ENCODE measurements at regions not wholly inside any gene's neighbourhood (a gene's known extent, or its start where the extent isn't known, plus 50 kb on each side); places are given as distances from the start of the nearest gene placed in this dataset.

DNA sequence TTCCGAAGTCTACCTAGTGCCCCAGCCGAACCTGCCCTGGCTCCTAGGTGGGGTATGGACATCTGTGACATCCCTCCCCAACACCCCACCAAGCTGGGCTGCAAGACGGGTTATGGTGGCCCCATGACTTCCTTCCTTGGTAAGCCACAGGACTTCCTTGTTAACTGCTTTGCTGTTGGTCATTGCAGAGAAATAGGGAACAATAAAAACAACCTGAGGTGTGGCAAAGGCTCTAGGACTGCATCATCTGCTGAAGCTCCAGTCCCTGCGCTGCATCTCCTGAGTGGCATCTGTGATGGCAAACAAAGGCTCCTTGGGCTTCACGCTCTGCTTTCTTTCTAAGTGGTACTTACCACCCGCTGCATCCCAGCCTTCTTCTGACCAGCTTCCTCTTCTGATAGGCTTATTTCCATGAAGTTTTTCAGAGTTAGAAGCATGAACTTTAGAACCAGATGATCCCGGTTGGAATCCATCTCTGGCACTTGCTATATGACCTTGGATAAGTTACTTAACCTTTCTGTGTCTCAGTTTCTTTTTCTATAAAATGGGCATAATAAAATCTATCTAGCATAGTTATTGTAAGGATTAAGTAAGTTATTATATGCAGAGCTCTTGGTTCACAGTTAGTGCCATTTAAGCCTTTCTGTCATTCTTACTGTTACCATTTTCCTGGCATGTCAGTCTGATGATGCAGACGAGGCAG, 216.8 kb downstream of the RPS24 start:
- DNase-seq = no peak

DNA sequence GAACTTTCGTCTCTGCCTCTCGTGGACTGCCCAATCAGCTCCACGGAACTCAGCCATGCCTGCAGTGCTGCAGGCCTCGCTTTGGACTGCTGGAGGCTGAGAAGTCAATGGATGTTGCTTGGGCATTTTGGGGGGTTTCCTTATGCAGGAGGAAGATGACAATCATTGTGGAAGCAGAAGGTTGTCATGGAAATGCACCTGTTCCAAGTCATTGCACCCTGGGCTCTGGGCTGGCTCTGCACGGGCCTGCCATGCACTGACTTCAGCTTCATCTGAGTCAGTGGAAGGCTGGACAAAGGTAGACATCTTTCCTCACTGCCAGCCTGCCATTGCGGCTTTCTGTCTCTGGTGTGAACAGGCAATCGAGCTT, 217.3 kb downstream of the RPS24 start:
- DNase-seq = no peak

DNA sequence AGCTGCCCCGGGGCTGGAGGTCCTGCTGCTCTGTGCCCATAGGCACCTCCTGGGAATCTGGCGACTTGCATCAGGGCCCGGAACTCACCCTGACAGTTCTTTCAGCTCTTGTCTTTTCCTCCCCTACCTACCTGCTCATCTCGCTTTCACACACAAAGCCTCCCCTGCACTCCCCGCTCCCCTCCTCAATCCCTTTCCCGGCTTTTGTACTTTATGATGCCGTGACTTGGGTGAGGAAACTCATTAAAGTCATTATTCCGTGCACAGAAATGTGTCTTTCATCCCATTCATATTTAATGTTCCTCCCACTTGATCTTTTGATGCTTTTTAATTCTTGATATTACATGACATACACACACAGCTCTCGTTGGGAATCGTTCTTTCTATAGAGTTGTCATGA, 218.6 kb downstream of the RPS24 start:
- DNase-seq = no peak

DNA sequence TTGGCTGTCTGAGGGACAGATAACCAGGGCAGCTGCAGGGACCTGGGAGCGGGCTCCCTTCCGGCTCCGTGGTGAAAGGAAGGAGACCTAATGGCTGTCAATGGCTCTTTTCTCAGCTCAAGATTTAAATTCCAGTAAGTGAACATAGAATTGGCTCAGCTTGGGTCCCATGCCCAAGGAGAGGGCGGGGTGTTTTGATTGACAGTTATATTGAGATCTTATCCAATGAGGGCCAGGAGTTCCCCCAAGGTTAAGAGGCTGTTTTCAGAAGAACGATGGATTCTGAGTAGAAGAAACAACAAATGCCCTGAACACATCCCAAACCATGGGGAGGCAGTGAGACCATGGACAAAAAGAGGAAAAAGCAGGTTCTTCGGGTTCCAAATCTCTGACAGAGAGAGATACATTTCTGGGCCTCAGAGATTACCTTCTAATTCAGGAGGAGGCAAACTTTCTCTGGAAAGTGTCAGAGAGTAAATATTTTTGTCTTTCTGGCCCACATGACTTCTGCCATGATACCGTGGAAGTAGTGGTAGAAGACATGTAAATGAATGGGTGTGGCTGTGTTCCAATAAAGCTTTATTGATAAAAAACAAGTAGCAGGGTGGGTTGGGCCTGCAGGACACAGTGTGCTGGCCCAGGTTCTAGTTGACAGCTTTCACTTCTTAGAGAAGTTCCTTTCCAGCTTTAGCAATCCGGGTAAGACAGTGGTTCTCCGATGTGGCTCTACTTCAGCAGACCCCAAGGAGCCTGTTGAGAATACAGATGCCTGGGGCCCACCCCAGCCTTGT, 219.6 kb downstream of the RPS24 start:
- no peak for DNase-seq

DNA sequence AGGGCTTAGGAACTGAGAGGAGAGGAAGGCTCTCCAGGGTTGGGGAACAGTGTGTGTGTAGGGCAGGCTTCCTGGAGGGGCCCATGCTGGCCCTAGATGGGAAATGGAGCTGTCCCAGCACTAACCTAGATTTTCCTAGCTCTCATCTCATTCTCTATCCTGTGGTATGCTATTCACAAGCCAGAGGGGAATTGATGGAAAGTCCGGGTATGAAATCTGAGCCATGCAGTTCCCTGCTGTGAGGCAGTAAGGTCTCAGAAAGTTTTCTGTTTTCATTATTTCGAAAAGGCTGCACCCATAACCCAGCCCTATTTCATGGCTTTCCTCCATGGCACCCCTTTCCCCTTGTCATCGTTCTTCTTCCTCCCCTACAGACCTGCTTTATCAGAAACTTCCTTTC, 220.3 kb downstream of the RPS24 start:
- no peak for DNase-seq

DNA sequence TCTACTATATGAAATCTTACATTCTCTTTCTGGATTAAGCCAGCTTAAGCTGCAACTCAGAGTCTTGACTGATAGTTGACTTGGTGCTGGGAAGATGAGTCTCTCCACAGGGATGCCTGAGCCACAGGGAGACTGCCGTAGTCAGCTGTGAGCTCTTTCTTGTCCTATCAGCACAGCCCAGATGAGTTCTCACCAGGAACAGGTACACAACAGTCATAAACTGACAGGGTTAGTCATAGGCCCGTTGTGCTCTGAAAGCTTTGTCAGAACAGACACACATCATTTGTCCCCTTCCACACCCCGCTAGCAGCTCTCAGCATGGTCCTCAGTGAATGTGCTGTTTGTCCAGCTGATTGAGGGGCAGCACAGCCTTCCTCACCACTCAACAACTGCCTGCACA, 221.6 kb downstream of the RPS24 start:
- no peak for DNase-seq

DNA sequence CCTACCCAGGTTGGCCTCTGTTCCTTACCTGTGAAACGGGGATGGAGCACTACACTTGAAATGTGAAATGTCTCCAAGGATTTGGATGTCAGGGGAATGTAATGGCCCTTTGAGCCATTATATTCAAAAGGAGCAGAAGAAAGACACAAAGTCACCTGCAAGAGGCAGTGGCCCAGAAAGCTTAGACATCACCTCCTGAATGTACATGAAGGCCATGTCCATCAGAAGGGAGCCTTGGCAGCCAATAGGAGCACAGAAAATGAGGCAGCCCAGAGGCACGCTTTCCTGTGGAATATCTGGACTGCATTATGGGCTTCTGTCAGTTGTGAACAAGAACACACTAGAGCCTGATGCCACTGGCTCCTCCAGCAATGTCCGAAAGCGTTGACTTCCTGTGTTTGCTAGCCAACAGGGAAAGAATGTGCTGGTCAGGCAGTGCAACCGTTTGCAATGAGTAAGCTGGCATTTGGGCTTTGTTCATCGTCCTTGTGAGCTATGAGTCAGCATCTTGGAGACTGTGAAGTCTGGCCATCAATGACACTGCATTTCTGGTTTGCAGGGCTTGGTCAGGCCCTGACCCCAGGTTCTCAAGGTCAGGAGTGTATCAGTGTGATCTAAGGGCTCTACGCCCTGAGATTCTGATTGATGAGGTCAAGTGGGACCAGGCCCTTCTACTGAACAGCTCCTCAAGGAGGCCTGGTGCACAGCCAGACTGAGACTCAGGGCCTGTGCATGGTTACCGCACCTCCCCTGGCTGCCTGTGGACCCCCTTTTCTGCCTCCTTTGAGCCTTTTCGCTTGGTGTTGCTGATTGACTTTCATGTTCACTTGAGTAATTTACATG, 222.4 kb downstream of the RPS24 start:
- no peak for DNase-seq

DNA sequence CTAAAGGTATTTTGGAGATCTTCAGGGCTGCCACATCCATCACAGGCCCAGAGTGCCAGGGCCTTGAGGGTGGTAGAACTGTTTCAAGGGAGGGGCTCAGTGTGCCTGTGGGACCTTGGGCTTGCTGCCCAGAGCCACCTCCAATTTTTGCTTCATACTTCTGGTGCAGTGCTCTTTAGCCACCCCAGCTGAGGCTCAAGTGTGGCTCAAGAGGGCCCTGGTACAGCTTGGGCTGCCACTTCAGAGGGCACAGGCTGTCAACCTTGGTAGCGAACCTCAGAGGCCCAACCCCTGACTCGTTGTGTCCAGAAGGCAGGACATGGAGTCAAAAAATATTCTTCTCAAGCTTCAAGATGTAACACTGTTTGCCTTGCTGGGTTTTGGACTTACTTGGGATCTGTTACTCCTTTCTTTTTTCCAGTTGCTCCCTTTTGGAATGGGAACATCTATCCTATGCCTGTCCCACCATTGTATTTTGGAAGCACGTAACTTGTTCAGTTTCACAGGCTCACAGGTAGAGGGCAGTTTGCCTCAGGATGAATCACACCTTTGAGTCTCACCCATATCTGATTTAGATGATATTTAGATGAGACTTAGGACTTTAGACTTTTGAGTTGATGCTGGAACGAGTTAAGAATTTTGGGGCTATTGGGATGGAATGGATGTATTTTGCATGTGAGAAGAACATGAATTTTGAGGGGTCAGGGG, 224.8 kb downstream of the RPS24 start:
- no peak for DNase-seq

DNA sequence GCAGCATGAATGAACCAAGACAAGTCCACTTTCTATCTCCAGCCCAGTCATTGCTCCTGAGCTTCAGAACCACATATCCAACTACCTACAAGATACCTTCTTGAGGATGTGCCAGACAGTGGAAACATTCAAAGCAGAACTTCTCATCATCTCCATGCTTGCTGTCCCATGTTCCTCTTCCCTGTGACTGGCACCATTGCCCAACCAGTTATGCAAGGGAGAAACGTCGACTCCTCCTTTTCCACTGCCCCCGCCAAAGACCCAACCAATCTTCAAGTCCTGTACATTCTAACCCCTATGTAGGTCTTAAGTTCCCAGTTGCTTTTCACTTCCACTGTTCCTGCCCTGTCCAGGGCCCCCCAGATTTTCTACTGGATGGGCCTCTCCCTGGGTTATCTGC, 225.7 kb downstream of the RPS24 start:
- DNase-seq = no peak

DNA sequence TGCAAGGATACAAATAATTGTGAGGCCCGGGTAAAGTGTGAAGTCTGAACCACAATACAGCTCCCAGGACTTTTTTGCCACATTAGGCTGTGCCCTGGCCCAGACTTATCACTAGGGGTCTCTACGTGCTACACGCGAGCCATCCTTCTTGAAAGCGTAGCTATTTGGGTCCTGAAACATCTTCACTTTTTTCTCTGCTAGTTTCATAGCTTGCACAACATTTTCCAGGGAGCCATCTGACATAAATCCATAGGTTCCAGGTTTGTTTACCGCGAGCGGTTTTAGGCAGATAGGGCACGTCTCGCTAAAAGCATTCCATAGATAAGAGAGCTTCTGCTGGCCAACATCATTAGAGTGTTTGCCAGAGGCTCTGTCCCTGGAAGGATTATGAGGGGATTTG, 226.5 kb downstream of the RPS24 start:
- no peak for DNase-seq

DNA sequence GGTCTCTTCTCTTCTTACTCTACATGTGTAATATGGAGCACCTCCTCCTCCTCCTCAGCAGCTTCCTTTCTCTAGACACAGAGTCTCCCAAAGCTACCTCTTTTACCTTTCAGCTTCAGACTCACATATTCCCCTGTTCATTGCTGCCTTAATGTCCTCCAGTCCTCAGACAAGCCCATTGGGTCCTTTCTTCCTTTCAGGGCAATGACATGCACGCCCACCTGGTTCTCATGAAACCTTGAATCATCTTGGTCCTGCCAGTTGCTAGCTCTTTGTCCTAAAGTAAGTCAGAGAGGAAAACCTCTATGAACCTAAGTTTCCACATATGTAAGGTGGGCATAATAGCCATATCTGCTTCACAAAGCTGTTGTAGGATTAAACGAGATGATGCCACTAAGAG, 227.0 kb downstream of the RPS24 start:
- no peak for DNase-seq

DNA sequence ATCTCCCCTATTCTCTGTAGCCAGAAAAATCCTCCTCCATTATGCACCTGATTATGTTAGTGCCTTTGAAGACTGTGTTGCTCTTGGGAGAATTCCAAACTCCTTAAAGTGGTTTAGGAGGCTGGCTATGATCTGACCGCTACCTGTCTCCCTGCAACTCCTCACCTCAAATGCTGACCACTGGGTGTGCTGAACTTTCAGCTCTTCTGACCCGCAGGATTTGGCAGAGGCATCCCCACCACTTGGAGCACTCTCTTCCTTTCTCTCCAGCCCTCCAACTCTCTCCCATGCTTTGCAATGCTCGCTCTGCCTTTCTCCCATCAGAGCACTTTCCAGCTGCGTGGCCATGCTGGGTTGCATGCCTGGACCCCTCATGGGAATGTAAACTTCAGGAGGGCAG, 227.6 kb downstream of the RPS24 start:
- no peak for DNase-seq

DNA sequence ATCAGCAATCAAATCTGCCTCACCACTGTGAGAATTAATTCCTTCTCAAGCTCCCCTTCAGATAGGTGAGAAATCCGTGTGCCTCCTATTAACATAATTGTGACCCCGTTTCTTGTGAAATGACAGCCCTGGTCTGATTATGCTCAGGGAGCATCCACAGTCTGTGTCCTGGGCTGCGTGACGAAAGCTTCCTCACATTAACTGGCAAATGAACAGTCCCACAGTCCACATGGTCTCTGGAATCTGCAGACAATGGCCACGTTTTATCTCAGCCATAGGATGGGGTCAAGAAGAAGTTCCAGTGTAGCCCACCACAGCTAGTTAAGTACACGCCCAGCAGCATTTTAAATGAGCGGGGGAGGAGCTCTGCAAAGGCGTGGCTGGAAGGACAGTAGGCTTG, 229.2 kb downstream of the RPS24 start:
- no peak for DNase-seq

DNA sequence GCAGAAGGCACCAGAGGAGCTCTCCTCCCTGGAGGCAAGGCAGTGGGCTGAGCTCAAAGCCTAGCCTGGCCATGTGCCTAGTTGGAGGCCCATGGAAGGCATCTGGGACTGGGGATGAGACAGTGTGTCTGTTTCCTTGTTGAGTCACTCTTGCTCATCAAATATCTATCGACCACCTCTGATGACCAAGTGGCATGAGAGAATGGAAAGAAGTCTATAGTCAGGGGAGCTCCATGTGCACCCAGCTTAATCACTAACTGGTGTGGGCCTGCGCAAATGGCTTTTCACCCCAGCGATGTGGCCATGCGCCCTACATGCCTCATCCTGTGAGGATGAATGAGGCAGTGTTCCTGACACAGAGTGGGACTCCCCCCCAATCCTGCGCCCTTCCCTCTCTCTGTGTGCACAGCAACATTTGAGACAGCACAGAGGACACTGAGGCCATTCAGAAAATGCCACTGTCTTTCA, 229.9 kb downstream of the RPS24 start:
- no peak for DNase-seq

DNA sequence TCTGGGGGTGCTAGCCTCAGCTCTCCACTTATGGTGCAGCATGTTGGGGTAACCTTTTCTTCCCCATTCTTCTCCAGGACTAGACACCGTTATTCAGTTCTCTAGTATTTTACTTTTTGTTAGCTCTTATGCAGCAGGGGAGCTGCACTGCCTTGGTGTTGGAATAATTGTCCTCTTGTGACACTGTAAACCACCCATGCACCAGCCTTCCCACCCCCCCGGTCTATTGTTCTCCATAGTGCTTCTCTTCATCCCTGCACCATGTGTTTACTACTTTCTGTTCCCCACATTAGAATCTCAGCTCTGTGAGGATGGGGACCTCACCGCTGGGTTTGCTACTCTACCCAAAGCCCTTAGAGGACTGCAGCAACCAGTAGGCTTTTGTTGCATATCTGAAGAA, 230.7 kb downstream of the RPS24 start:
- DNase-seq = no peak

DNA sequence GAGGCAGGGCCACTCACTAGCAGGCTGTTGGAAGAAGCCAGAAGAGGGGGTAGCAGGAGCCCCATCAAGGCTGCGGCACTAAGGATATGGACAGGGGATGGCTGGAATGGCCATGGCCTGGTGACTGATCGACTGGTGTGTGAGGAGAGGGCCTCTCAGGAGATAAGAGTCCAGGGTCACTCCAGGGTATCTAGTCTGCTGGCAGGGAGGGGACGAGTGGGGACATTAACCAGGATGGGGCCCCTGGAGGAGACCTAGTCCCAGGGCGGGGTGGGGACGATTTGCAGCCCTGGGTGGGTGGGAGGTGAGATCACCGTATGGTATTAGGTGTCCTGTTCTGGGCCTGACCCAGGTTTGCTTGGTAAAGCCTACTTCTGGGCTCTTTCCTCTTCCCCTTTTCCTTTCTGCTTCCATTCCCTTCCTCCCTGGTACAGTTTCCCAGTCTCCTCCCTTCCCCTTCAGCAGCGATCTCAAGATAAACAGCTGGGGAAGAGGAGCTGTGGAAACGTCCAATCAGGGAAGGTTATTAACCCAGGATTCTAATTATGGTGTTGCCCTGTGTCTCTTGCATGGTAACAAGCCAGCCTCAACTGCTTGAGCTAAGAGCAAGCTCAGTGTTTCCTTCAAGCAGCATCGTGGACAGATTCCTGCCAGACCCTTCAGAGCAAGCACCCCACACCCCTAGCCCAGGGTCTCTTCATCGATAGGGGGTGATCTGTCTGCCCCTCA, 233.2 kb downstream of the RPS24 start:
- no peak for DNase-seq

DNA sequence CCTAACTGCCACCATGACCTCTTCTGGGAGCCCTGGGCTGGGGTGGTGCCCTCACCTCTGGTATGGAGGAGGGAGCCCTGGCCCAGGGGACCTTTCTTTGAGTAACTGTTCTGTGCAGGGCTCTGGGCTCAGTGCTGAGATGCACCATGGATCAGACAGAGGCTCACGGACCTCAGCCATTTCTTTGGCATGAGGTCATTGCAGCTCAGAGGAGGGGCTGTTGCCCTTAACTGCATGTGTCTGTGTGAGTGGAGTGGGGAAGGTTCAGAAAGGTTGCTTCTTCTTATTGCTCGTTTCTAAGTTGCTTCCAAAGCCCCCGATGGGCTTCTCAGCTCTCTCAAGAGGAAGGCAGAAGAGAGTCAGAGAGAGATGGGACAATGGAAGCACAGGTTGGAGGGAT, 233.9 kb downstream of the RPS24 start:
- no peak for DNase-seq

DNA sequence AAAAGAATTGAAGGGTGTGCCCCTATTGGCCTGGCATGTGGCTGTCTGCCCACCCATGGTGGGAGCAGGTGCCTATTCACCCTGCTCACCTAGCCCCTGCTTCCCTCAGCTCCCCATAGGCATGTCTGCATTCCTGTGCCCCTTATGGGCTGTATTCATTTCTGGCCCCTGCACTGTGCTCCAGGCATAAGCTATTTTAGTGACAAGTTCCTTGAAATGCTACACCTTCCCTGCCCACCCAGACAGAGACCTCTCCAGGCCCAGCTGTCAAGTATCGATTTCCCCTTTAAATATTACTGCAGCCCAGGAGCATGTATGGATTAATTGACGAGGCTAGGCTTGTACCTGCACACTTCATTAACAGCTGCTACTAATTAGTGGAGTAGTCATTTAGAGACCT, 235.4 kb downstream of the RPS24 start:
- DNase-seq = no peak

DNA sequence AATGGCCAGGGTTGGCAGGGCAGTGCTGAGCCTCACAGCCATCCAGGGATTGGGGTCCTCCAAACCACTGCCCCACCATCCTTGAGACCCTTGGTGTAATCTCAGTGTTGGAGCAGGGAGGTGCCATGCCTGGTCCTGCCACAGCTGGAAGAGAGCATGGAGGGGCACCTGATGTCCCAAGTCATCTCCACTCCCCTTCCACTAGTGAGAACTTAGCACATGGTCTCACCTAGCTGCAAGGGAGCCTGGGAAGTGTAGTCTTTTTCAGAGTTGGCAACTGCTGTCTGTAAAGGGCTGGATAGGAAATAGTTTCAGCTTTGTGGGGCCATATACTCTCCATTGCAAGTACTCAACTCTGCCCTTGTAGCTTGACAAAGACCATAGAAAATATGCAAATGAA, 238.7 kb downstream of the RPS24 start:
- DNase-seq = no peak

DNA sequence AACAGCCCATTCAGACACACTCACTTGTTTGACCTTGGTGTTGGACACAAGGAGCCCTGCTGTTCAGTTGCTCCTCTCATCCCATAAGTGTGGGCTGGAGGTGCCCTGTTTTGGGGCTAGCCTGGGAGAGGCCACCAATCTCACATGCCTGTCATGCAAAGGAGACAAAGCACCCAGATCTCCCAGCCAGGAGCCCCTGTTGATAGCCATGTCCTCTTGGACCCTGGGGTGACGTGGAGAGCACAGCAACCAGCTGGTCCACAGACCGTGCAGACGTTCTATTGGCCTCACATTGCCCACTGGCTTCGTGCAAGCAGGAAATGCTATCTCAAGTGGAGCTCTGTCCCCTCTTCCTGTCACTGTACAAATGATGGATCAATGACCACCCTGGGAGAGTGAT, 240.8 kb downstream of the RPS24 start:
- no peak for DNase-seq

DNA sequence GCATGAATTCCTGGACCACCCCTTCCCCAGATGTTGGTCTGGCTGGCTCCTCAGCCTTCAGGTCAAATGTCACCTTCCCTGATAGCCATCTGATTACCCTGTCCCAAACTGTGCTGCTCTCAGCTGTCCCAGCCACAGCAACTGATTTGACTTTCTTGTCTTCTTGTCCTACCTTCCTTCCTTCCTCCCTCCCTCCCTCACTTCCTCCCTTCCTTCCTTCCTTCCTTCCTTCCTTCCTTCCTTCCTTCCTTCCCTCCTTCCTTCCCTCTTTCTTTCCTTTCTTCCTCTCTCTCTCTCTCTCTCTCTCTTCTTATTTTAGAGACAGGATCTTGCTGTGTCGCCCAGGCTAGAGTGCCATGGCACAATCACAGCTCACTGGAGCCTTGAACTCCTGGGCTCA, 242.5 kb downstream of the RPS24 start:
- DNase-seq = no peak

DNA sequence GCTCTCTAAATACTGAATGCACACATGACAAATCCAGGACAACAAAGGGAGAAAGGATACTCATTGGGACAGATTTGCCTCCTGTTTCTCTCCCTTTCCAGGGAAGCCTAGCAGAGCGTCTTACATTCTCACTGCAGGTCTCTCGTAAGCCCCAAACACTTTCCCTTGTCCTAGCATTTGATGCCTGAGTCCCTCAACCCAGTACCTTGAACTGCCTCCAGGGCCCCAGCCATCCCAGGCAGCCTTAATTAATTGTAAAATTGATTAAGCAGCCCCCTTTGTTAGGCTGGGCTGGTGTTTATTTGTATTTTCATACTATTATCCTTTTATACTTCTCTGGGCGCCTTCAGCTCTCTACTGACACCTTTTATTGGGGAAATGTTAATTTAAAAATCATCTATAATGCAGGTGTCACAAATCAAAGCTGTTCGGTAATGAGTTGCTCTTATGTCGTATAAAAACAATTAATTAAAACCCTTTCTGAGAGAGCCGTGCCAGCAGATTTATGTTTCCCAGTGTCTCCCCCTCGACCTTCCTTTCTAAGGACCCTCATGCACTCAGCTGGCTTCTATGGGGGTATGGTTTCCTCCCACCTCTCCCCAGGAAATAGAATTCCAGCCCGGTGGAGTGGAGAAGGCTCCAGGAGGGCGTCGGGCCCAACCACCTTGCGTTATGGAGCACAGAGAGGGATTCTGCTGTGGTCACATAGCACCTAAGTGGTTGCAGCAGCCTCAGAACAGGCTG, 243.8 kb downstream of the RPS24 start:
- DNase-seq = no peak

Data from activated CD4-positive, alpha-beta T cell treated with anti-CD3 and anti-CD28 coated beads for 1 hour (primary cell).